ENCODE measurements at regions not wholly inside any gene's neighbourhood (a gene's known extent, or its start where the extent isn't known, plus 50 kb on each side); places are given as distances from the start of the nearest gene placed in this dataset.
"Not testable (repeated sequence)": the region's sequence is repeated elsewhere in the genome, so short reads cannot be mapped to it uniquely, and the experiment has no call there.

DNA sequence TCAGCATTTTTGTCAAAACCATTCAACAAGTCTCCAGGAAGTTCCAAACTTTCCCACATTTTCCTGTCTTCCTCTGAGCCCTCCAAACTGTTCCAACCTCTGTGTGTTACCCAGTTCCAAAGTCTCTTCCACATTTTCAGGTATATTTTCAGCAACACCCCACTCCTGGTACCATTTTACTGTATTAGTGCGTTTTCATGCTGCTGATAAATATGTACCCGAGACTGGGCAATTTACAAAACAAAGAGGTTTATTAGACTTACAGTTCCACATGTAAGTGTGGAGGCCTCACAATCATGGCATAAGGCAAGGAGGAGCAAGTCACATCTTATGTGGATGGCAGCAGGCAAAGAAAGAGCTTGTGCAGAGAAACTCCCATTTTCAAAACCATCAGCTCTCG lies 315.9 kb upstream of the ESRRG start:
- not testable (repeated sequence) for DNase-seq (ENCODE audit: low read depth)

DNA sequence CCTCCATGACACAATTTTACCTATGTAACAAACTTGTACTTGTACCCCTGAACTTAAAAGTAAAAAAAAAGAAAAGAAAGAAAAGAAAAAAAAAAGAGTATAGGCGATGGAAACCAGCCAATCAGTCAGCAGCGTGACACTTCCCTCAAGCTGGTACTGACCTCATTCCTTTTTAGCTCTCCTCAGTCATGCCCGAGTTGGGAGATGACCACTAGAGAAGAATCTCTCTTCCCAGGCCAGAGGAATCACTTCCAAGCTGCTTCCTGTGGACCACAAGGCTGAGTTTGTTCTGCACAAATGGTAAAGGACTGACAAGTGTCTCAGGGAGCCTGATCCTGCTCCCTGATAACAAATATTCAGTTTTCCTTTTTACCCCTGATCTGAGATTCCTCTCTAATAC lies 313.5 kb upstream of the ESRRG start:
- DNase-seq (ENCODE audit: low read depth): no peak

DNA sequence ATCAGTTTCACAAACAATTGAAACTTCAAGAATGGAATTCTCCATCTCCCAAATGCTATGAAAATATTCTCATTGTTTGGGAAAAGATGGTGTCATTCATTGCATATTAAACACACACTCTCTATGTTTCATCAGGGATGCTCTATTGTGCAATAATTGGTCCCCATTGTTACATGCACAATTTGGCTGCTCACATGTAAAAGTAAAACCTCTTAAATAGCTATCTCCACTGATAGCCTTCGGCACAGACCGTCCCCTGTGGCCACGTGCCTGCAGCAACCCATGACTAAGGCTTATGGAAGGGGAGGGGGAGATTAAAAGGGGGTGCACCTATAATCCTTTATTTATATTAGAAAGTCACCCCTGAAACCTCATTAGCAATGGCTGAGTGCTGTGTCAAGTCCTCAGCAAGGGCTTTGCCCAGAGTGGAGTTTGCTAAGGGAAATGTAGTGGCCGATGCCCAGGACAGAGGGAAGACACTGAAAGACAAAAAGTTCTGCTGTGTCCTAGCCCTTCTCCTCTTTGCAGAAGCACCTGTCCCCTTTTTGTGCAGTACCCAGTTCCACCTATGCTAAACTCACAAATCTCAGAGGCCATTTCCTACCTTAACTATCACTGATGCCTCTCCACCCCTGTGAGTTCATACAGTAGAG lies 309.6 kb upstream of the ESRRG start:
- no peak for DNase-seq (ENCODE audit: low read depth)

DNA sequence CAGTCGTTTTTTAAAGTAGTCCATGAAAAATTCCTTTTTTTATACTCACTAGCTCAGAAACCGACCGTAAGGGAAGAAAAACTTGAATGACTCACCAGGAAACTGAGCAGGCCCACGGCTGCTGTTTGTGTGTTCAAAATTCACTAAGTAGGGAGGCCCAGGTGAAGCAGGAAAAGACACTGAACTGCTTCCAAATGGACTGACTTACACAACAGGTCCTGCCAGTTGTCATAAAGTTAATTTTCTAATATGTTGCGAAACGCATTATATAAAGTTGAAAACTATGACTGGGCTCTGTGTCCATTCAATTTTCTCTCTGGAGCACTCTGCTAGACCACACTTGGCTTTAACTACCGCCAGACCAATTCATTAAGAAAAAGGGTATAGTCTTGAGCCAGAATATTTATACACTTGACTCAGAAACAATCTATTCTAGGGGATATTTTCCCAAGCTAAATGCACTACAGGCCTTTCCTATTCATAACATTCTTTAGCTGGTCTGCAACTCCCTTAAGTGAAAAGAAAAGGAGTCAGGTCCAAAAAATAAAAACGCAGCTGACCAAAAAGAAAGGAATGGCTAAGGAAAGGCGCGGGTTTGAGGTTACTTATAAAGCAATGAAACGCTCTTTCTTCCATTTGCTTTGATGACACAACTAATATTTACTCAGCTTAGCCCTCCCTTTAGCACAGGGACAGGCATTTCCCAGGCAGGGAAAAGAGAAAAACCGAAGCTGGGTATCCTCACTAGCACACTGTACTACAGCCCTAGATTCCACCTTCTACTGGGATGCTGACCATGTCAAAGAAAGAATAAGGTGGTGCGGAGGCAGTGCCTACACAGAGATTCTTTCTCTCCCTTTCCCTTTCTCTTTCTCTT lies 306.3 kb upstream of the ESRRG start:
- DNase-seq (ENCODE audit: low read depth): peak; percentile 65

DNA sequence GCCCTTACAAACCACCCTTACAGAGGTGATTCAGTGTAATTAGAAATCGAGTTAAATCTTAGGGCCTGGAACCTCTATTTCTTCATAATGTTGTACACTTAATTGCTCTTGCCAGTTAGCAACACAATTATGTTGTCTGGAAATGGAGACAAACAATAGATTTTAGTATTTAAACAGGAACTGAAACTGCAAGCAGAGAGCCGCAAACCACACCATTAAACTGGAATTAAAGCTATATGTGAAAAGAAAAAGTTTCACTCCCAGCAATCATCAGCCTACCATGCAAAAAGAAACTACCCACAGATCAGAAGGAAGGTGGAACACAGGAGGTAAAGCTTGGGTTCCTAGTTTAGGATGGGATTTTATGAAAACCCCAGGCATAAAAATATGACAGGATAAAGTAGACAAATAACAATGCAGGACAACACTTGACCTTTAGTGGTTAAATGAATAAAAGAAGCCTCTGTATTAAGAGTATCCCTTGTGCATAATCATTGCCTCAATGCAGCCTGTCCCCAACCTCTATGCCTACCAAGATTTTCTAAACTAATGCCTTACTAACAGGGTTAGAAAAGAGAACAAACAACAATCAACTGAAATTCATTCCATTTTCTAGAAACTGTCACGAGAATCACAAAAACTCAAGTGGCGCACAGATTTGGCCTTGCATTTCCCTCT lies 304.3 kb upstream of the ESRRG start:
- no peak for DNase-seq (ENCODE audit: low read depth)

DNA sequence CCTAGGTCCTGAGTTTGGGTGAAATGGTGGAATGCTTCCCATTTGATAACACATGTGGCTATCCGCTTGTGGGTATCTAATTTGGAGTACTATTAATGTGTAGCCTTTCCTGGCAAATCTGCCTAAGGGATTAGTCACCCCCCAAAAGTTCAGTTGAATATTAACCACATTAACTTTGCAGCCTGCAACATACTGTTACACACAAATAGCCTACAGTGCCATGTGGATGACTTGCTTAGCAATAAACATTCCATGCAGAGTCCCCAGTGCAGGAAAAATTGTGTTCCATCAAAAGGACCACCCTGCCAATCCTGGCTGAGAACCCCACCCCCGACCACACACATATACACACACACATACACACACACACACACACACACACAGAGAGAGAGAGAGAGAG lies 303.3 kb upstream of the ESRRG start:
- no peak for DNase-seq (ENCODE audit: low read depth)

DNA sequence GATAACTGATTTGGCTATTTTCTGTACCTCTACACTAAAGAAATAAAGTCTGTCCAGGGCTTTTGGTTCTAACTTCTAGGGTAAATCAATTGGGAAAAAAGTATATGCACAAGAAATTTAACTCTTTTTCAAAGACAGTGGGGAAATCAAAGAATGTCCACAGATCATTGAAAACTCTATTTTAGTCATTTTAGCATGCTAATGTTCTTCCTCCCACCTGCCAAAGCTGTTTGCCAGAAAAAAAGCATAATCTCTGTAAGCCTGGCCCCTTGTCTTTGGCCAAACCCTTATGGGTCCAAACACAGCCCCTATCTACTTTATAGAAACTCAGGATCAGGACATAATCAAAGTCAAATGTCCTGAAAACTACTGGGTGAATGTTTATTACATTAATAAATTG lies 302.2 kb upstream of the ESRRG start:
- DNase-seq (ENCODE audit: low read depth): no peak

DNA sequence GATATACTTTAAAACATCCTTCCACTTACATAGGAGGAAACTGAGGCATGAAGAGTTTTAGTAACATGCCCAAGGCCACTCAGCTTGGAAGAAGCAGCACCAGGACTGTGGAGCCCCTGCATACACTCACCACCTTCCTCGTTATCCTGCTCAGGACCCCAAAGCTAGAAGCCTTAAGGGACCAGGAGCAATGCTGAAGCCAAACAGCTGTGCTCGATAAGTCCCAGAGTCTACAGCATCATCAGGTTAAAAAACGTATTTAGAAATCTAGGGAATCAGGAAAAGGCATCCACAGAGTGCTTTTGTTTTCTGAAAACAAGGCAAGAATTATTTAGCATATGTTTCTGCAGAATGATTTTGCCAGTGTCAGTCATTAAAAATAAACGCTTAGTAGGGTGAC lies 301.7 kb upstream of the ESRRG start:
- no peak for DNase-seq (ENCODE audit: low read depth)

DNA sequence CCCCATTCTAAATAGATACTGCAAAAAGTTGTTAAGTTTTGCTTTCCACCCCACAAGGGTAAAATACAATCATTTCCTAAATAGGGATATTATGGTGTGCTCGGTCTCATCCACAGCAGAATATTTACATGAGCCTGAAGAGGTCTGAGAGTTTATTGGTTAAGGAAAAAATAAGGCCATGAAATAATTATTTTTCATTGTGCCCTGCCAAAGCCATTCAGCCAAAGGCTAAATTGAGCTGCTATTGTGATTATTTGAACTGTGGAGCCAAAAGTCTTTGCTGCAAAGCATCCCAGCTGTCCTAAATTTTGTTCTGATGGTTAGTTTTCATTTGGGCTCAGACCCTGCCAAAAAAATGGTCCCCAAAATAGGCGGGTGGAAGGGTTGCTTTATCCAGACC lies 298.7 kb upstream of the ESRRG start:
- DNase-seq (ENCODE audit: low read depth): no peak

DNA sequence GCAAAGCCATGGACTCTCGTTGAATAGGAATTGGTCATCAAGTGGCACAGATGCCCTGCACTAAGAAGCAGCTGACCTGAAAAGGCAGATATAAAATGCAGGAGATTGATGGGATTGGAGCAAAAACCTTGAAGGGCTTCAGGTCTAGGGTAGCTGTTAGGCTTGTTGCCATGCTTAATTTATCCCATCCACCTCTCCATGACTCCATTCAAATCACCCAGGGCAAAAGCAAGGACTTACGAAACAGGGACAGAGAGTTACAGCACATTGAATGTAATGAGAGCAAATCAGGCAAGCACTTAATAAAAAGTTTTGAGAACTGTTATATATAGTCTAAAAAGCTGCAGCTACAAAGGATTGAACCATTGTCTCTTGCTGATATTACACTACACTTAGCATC lies 298.2 kb upstream of the ESRRG start:
- DNase-seq (ENCODE audit: low read depth): no peak

DNA sequence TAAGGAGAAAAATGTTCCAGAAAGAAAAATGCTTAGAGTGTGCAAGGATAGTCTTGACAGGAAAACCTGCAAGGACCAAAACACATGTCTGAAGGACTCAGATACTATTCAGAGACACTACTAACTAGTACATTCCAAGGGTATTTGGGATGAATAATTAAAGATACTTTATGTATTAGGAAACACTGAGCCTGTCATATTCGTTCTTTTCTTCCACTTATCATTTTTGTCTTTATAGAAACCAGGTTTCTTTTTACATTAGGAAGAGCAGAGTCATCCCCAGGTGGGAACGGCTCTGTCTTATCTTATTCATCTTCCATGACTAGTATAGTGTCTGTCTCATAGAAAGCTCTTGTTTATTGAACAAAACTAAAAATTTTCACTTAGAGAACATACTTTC lies 296.2 kb upstream of the ESRRG start:
- DNase-seq (ENCODE audit: low read depth): no peak

DNA sequence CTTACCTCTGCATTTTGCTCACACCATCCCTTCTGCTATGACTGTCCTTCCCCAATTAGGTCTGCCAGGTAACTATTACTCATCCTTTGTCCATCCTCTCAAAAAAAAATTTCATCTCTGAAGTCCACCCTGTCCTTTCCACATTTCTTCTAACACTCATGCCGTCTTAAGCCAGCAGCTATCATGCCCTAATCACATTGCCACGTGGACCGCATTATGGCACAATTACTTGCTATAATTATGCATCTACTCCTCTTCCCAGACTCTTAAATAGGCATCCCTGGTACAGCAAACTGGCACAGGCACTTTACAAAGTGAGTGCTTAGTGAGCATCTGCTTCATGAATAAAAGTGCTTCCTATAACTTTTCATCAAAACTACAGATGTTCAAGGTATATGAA lies 295.4 kb upstream of the ESRRG start:
- no peak for DNase-seq (ENCODE audit: low read depth)

DNA sequence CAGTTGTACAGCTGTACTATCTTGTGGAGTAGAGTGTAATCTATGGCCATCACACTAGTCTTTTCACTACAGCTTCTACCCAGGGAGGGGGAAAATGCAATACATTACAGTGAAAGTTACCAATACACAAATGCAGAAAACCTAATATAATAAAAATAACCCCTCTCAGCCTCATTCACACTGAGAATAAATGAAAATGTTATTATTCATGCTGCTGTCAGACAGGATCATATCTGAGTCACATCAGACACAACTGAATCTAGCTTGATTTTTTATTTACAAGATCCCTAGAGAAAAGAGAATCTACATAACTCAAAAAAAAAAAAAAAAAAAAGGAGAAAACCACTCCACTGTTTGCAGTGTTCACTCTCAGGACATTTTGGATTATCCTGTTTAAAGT lies 293.9 kb upstream of the ESRRG start:
- no peak for DNase-seq (ENCODE audit: low read depth)

DNA sequence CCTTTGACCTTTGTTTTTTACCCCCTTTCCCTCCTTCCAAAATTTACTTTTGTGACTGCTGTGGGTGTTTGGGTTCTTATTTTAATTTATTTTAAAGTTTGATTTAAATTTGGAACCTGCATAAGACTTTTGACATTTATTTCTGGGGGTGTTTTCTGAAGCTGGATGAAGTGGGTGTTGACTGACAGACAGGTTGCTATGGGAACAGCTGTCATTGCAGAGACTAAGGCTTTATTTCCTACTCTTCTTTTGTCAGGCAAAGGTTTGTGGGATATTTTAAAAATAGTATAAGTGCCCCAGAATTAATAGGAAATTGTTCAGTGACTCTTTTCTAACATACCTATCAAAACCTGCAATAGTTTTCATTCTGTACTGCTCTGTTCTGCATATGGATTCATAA lies 290.8 kb upstream of the ESRRG start:
- DNase-seq (ENCODE audit: low read depth): no peak

DNA sequence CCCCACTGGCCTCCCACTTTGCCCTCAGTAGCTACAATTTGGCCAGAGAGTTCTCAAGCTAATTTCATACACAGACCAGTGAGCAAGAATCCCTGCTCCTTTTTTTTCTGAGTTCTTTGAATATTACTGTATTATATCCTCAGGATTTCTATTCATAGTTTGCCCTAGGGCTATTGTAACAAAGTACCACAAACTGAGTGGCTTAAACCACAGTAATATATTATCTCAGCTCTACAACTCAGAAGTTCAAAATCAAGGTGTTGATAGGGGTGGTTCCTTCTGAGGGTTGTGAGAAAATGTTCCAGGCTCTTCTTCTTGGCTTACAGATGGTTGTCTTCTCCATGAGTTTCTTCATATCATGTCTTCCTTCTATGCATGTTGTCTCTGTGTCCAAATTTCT lies 289.4 kb upstream of the ESRRG start:
- DNase-seq (ENCODE audit: low read depth): no peak

DNA sequence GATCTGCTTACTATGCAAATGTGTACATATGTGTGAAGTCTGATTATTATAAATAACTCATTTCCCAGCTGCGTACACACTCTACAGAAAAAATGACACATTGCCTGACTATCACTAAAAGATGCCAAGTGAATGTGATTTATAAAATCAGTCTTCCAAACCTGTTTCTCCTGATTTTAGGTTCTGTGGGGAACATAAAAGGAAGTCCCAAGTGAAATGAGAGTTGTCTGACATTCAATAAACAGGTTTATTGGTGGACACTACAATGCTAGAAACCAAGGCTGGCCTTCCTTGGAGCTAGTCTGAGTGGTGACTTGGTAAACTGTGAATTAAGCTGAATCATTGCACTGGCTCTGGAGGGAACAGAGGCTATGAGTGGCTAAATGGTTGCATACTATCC lies 287.9 kb upstream of the ESRRG start:
- no peak for DNase-seq (ENCODE audit: low read depth)

DNA sequence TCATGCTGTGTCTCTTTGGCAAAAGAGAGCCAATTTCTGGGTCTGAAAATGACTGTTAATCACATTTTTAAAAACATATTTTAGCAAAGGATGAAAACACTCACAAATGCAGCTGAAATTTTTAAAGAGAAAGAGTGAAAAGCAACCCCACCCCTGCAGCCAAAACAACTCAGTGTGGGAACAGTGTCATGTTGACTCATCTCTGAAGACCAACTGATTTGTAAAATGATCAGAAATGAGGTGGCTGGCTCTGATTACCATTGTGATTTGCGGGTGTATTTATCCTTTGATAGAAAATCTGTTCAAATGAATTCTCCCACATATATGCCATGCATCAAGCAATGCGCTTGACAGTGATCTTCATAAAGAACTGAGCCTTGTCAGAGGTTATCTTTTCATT lies 287.0 kb upstream of the ESRRG start:
- DNase-seq (ENCODE audit: low read depth): no peak

DNA sequence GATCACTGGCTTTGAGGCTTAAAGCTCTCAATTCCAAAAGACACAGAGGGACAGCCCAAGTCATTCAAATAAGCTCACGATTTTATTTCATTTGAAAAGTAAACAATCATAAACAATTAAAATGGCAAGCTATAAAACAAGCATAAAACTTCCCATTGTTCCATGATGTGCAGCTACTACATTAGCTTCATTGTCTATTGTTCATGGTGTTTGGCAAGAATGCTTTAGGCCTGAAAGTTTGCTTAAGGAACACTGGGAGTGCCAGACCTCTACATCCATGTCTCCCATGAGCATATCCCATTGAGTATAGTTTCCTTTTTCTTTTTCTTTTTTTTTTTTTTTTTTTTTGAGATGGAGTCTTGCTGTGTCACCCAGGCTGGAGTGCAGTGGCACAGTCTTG lies 286.1 kb upstream of the ESRRG start:
- no peak for DNase-seq (ENCODE audit: low read depth)

DNA sequence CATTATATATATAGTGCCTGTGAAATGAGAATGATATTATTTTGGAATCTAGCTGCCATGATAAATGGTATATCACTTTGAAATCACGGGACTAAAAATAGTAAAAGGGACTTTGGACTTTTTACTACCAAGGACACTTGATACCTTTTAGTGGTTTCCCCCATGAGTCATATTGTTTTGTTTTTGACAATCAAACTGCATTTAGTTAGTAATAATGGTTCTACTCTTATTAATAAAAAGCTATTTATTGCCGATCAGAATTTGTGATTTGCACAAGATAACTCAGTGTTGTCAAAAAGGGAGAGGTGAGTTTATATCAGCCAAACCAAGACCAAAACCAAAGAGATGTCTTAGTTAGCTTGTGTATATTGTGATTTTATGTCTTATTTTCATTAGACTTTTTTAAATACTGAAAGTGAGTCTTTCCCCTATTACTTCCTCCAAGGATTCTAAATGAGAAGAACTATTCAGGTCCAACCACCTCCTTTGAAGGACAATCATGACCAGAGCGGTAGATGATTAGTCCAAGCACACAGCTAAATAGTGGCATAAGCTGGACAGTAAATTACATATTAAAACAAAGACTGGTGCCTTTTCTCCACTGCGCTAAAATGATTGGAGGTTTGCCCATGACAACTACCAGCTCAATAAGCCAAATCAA lies 281.7 kb upstream of the ESRRG start:
- no peak for DNase-seq (ENCODE audit: low read depth)

DNA sequence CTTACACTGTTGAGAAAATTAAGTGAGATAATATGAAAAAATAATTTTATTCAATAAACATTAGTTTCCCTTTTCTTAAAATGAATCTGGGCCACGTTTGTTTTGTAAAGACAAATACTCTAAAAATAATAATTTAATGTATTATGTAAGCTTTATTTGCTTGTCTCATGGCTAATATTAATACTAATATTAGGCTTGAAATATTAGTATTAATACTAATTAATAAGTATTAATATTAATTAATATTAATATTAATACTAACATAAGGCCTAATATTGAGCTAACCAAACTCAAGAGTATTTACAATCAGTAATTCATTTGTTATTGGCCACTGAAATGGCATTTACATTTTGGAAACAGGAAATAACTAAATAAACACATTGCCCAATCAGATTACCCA lies 280.1 kb upstream of the ESRRG start:
- DNase-seq (ENCODE audit: low read depth): no peak

DNA sequence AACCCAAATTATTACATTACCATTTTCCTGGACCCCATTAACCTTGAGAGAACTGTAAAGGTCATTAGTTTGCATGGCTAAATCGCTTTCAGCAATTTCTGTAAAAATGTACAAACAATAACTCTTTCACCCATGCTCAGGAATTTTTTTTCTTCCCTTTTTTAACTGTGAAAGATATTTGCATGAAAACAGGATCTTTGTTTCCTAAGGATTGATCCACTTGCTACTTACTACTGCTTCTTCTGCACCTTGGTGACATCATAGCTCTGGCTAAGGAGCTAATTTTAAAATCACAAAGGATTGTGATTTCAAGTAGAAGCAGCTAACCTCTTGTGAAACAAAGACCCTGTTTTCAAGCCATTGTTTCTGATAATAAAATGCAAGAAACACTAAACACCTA lies 274.6 kb upstream of the ESRRG start:
- no peak for DNase-seq (ENCODE audit: low read depth)

DNA sequence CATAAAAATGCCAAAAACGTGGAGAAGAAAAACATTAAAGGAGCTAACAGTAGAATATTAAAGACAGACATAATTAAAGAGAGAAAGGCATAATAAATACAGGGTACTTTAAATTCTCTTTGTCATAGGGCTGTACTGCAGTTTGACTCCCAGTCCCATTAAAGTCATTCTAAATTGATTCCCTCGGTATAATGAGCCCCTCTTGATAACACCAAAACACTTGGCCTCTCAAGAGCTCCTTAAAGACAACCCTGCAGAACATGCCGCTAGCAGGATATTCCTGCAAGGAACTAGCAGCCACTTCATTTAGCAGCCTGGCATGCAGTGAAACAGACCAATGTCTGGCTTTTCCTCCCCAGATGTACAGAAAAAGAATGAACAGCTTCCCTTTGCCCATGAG lies 273.8 kb upstream of the ESRRG start:
- no peak for DNase-seq (ENCODE audit: low read depth)

DNA sequence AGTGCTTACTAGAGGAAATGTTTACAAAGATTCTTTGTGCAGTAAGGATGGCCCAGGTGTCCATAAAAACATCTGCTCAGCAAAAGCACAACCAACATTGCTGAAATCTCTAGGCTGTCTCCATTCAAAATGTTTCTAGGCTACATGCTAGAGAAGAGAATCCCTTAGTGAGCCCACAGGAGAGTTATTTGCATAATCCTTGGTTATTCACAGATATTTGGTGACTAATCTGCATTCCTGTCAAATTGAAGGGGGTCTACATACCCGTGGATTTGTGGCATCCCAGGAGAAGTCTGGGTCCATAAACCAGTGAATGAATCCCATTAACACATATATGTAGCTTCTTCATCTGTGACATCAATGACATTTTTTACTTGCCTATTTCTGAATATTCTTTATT lies 261.3 kb upstream of the ESRRG start:
- DNase-seq (ENCODE audit: low read depth): no peak
